ENCODE measurements at regions not wholly inside any gene's neighbourhood (a gene's known extent, or its start where the extent isn't known, plus 50 kb on each side); places are given as distances from the start of the nearest gene placed in this dataset.

- no peak for DNase-seq (ENCODE audit: low read depth in 4 of 4, low spot score in 3 of 4)
Observed at GRCh38 chr12:60281522-60281921, 685.7 kb downstream of the SLC16A7 start.

- DNase-seq (ENCODE audit: low read depth in 4 of 4, low spot score in 3 of 4) = no peak
Observed at GRCh38 chr12:60290532-60290931, 694.7 kb downstream of the SLC16A7 start.

- DNase-seq (ENCODE audit: low read depth in 4 of 4, low spot score in 3 of 4) = no peak
Observed at GRCh38 chr12:60308366-60308991, 712.6 kb downstream of the SLC16A7 start.

GRCh38 chr12:60311940-60312339 lies 716.1 kb downstream of the SLC16A7 start:
- DNase-seq (ENCODE audit: low read depth in 4 of 4, low spot score in 3 of 4) = no peak

- no peak for DNase-seq (ENCODE audit: low read depth in 4 of 4, low spot score in 3 of 4)
Observed at GRCh38 chr12:60317361-60317760, 721.5 kb downstream of the SLC16A7 start.

GRCh38 chr12:60324746-60325145 lies 728.9 kb downstream of the SLC16A7 start:
- no peak for DNase-seq (ENCODE audit: low read depth in 4 of 4, low spot score in 3 of 4)

GRCh38 chr12:60333461-60333860 lies 737.6 kb downstream of the SLC16A7 start:
- no peak for DNase-seq (ENCODE audit: low read depth in 4 of 4, low spot score in 3 of 4)

- DNase-seq (ENCODE audit: low read depth in 4 of 4, low spot score in 3 of 4) = no peak
Observed at GRCh38 chr12:60335745-60336144, 739.9 kb downstream of the SLC16A7 start.

GRCh38 chr12:60337839-60338549 lies 742.2 kb downstream of the SLC16A7 start:
- DNase-seq (ENCODE audit: low read depth in 4 of 4, low spot score in 3 of 4) = no peak

- DNase-seq (ENCODE audit: low read depth in 4 of 4, low spot score in 3 of 4) = no peak
Observed at GRCh38 chr12:60345442-60345841, 749.6 kb downstream of the SLC16A7 start.

GRCh38 chr12:60349232-60349978 lies 753.6 kb downstream of the SLC16A7 start:
- DNase-seq (ENCODE audit: low read depth in 4 of 4, low spot score in 3 of 4) = no peak

- no peak for DNase-seq (ENCODE audit: low read depth in 4 of 4, low spot score in 3 of 4)
Observed at GRCh38 chr12:60387356-60387755, 791.5 kb downstream of the SLC16A7 start.

GRCh38 chr12:60391051-60391450 lies 795.2 kb downstream of the SLC16A7 start:
- no peak for DNase-seq (ENCODE audit: low read depth in 4 of 4, low spot score in 3 of 4)

GRCh38 chr12:60391791-60392190 lies 796.0 kb downstream of the SLC16A7 start:
- no peak for DNase-seq (ENCODE audit: low read depth in 4 of 4, low spot score in 3 of 4)

GRCh38 chr12:60393093-60393492 lies 797.3 kb downstream of the SLC16A7 start:
- DNase-seq (ENCODE audit: low read depth in 4 of 4, low spot score in 3 of 4) = no peak

- no peak for DNase-seq (ENCODE audit: low read depth in 4 of 4, low spot score in 3 of 4)
Observed at GRCh38 chr12:60394665-60395064, 798.8 kb downstream of the SLC16A7 start.

- no peak for DNase-seq (ENCODE audit: low read depth in 4 of 4, low spot score in 3 of 4)
Observed at GRCh38 chr12:60398547-60398946, 802.7 kb downstream of the SLC16A7 start.

- DNase-seq (ENCODE audit: low read depth in 4 of 4, low spot score in 3 of 4) = no peak
Observed at GRCh38 chr12:60399064-60399463, 803.2 kb downstream of the SLC16A7 start.

GRCh38 chr12:60402996-60403395 lies 807.2 kb downstream of the SLC16A7 start:
- no peak for DNase-seq (ENCODE audit: low read depth in 4 of 4, low spot score in 3 of 4)

- DNase-seq (ENCODE audit: low read depth in 4 of 4, low spot score in 3 of 4) = no peak
Observed at GRCh38 chr12:60415351-60415750, 819.5 kb downstream of the SLC16A7 start.

- no peak for DNase-seq (ENCODE audit: low read depth in 4 of 4, low spot score in 3 of 4)
Observed at GRCh38 chr12:60419986-60420385, 824.2 kb downstream of the SLC16A7 start.

GRCh38 chr12:60421741-60422140 lies 825.9 kb downstream of the SLC16A7 start:
- DNase-seq (ENCODE audit: low read depth in 4 of 4, low spot score in 3 of 4) = no peak
